ENCODE measurements at regions not wholly inside any gene's neighbourhood (a gene's known extent, or its start where the extent isn't known, plus 50 kb on each side); places are given as distances from the start of the nearest gene placed in this dataset.

GRCh38 chr4:32462944-32463343, 1742.8 kb downstream of the PCDH7 start:
- no peaks in the 10 kb centered on the region for H3K9me2 ChIP-seq (replicated peaks; ENCODE audit: low read depth, low read length)
- no peaks in the 10 kb centered on the region for H3K4me1 ChIP-seq (ENCODE audit: insufficient read depth, low read length, poor library complexity, severe bottlenecking)
- no peak overlapping the region for H3K4me2 ChIP-seq (ENCODE audit: low read depth, low read length, poor library complexity, severe bottlenecking)
- H3K4me3 ChIP-seq (ENCODE audit: low read length, poor library complexity, severe bottlenecking): no peak overlapping the region
- no peak overlapping the region for H3K9ac ChIP-seq (ENCODE audit: low read depth, low read length, poor library complexity, severe bottlenecking)
- H3F3A ChIP-seq (ENCODE audit: low read depth): no peaks in the 10 kb centered on the region
- no peaks in the 10 kb centered on the region for H3K27me3 ChIP-seq (ENCODE audit: insufficient read depth, low read length, poor library complexity, severe bottlenecking)
- H4K20me1 ChIP-seq (ENCODE audit: insufficient read depth, low read length, poor library complexity, severe bottlenecking): no peaks in the 10 kb centered on the region
- no peaks in the 10 kb centered on the region for H3K9me3 ChIP-seq (ENCODE audit: insufficient read depth, low read depth, low read length)
- no peaks in the 10 kb centered on the region for H3K36me3 ChIP-seq (ENCODE audit: insufficient read depth, low read length)
- no peaks in the 10 kb centered on the region for H3K79me2 ChIP-seq (ENCODE audit: insufficient read depth, low read length)
- H2AFZ ChIP-seq (ENCODE audit: low read length): no peak overlapping the region
- TF ChIP-seq EZH2phosphoT487 (IDR thresholded peaks at IDR 0.05; ENCODE audit: borderline replicate concordance): no peak
- TF ChIP-seq CTCF (conservative IDR thresholded peaks at IDR 0.05; ENCODE audit: low read length): peak; percentile 70

GRCh38 chr4:32470087-32470585, 1750.0 kb downstream of the PCDH7 start:
- Histone ChIP-seq H3K4me3 (ENCODE audit: low read length, poor library complexity, severe bottlenecking) (no peak overlapping the region), H3F3A (ENCODE audit: low read depth) (no peaks in the 10 kb centered on the region), H3K4me1 (ENCODE audit: insufficient read depth, low read length, poor library complexity, severe bottlenecking) (no peaks in the 10 kb centered on the region), H2AFZ (ENCODE audit: low read length) (no peak overlapping the region), H3K4me2 (ENCODE audit: low read depth, low read length, poor library complexity, severe bottlenecking) (no peak overlapping the region), H3K27me3 (ENCODE audit: insufficient read depth, low read length, poor library complexity, severe bottlenecking) (no peaks in the 10 kb centered on the region), H4K20me1 (ENCODE audit: insufficient read depth, low read length, poor library complexity, severe bottlenecking) (no peaks in the 10 kb centered on the region), H3K36me3 (ENCODE audit: insufficient read depth, low read length) (no peaks in the 10 kb centered on the region), H3K79me2 (ENCODE audit: insufficient read depth, low read length) (no peaks in the 10 kb centered on the region), H3K9me3 (ENCODE audit: insufficient read depth, low read depth, low read length) (no peaks in the 10 kb centered on the region), H3K9ac (ENCODE audit: low read depth, low read length, poor library complexity, severe bottlenecking) (no peak overlapping the region), H3K9me2 (replicated peaks; ENCODE audit: low read depth, low read length) (no peaks in the 10 kb centered on the region)
- no peak for TF ChIP-seq CTCF (conservative IDR thresholded peaks at IDR 0.05; ENCODE audit: low read length)

GRCh38 chr4:32472918-32473317, 1752.7 kb downstream of the PCDH7 start:
- H3K9me3 ChIP-seq (ENCODE audit: insufficient read depth, low read depth, low read length): no peaks in the 10 kb centered on the region
- H3K4me2 ChIP-seq (ENCODE audit: low read depth, low read length, poor library complexity, severe bottlenecking): no peak overlapping the region
- no peaks in the 10 kb centered on the region for H3F3A ChIP-seq (ENCODE audit: low read depth)
- H3K9ac ChIP-seq (ENCODE audit: low read depth, low read length, poor library complexity, severe bottlenecking): no peak overlapping the region
- no peak overlapping the region for H3K4me3 ChIP-seq (ENCODE audit: low read length, poor library complexity, severe bottlenecking)
- no peaks in the 10 kb centered on the region for H3K27me3 ChIP-seq (ENCODE audit: insufficient read depth, low read length, poor library complexity, severe bottlenecking)
- TF ChIP-seq EZH2phosphoT487 (IDR thresholded peaks at IDR 0.05; ENCODE audit: borderline replicate concordance) (no peak), CTCF (conservative IDR thresholded peaks at IDR 0.05; ENCODE audit: low read length) (no peak)
- H3K9me2 ChIP-seq (replicated peaks; ENCODE audit: low read depth, low read length): no peaks in the 10 kb centered on the region
- no peaks in the 10 kb centered on the region for H3K36me3 ChIP-seq (ENCODE audit: insufficient read depth, low read length)
- H3K4me1 ChIP-seq (ENCODE audit: insufficient read depth, low read length, poor library complexity, severe bottlenecking): no peaks in the 10 kb centered on the region
- H2AFZ ChIP-seq (ENCODE audit: low read length): no peak overlapping the region
- no peaks in the 10 kb centered on the region for H4K20me1 ChIP-seq (ENCODE audit: insufficient read depth, low read length, poor library complexity, severe bottlenecking)
- no peaks in the 10 kb centered on the region for H3K79me2 ChIP-seq (ENCODE audit: insufficient read depth, low read length)

All from Loucy (cell line).